GM12891 (cell line): ENCODE measurements at regions not wholly inside any gene's neighbourhood (a gene's known extent, or its start where the extent isn't known, plus 50 kb on each side); places are given as distances from the start of the nearest gene placed in this dataset.

Source experiments
- POLR2A ChIP-seq: IDR thresholded peaks from 2 replicates; pipeline ENCODE4 v1.6.1; 2011; ENCODE audit warnings: low read depth, low read length, control low read depth
- POLR2AphosphoS5 ChIP-seq: IDR thresholded peaks from 2 replicates; pipeline ENCODE4 v1.6.1; 2011; ENCODE audit warnings: low read depth, low read length, control low read depth
- POU2F2 ChIP-seq: IDR thresholded peaks from 2 replicates; pipeline ENCODE4 v1.6.1; 2011; ENCODE audit warnings: low read depth, mild to moderate bottlenecking, control low read depth, low read length, moderate library complexity
- SPI1 ChIP-seq: IDR thresholded peaks from 2 replicates; pipeline ENCODE4 v1.6.1; 2011; ENCODE audit warnings: low read depth, low read length, control low read depth
- TAF1 ChIP-seq: IDR thresholded peaks from 2 replicates; pipeline ENCODE4 v1.6.1; 2011; ENCODE audit warnings: low read depth, low read length, control low read depth

DNA sequence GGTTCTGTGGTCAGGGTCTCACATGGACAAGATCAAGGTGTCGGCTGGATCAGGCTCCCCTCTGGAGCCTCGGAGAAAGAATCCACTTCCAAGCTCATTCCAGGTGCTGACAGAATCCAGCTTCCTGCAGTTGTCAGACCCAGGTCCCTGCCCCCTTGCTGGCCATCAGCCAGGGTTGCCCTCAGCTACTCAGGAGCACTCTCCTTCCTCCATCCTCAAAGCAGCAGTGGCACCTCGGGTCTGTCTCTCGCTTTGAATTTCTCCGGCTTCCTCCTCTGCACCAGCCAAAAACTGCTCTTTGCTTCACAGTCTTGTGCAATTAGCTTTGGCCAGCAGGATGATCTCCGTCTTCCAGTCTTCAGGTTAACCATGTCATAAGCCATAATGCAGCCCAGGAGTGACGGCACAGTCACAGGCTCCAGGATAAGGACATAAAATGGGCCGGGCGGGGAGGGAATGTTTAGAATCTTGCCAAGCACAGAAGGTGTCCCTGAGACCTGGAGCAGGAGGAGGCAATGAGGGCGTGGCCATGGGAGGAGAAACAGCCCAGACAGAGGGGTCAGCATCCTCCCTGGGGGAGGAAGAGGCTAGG is 79.4 kb upstream of the SLC25A33 start:
- TF ChIP-seq POLR2AphosphoS5 (no peak), TAF1 (no peak), POU2F2 (no peak), SPI1 (no peak), POLR2A (no peak)
